Breast epithelium (tissue), 3 donors: ENCODE measurements at regions not wholly inside any gene's neighbourhood (a gene's known extent, or its start where the extent isn't known, plus 50 kb on each side); places are given as distances from the start of the nearest gene placed in this dataset.

Source experiments
- POLR2AphosphoS5 ChIP-seq, 3 donors: sonication (generic); formaldehyde crosslinking; IDR thresholded peaks; one replicate each; pipeline ENCODE4 v1.6.1; 2017; ENCODE audit warnings: antibody characterized with exemption in 3 of 3
- TF ChIP-seq, protein P1 (sequence below), 3 donors: fragments of 450-650 bp; IDR thresholded peaks; one replicate each; pipeline ENCODE4 v1.5.1; 2016 to 2017; ENCODE audit warnings: antibody characterized with exemption in 3 of 3, mild to moderate bottlenecking in 3 of 3, moderate library complexity in 3 of 3

DNA sequence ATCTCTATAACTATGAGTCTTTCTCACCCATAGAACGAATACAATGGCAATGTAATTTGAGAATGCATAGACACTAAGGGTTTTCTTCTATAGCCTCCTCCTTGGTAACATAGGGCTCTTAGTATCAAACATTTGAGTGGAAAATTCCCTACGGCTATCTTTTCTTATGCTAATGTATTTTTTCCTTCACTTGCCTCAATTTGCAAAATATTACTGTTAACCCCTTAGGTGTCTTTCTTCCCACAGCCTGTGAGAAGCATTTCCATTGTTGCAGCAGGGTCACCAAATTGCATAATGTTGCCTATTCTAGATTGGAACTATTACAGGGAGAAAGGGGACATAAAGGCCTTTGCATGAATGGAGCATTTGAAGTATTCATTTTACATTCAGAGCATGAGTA is 140.5 kb upstream of the RAPGEF2 start:
- TF ChIP-seq, protein P1, sequence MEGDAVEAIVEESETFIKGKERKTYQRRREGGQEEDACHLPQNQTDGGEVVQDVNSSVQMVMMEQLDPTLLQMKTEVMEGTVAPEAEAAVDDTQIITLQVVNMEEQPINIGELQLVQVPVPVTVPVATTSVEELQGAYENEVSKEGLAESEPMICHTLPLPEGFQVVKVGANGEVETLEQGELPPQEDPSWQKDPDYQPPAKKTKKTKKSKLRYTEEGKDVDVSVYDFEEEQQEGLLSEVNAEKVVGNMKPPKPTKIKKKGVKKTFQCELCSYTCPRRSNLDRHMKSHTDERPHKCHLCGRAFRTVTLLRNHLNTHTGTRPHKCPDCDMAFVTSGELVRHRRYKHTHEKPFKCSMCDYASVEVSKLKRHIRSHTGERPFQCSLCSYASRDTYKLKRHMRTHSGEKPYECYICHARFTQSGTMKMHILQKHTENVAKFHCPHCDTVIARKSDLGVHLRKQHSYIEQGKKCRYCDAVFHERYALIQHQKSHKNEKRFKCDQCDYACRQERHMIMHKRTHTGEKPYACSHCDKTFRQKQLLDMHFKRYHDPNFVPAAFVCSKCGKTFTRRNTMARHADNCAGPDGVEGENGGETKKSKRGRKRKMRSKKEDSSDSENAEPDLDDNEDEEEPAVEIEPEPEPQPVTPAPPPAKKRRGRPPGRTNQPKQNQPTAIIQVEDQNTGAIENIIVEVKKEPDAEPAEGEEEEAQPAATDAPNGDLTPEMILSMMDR (IDR thresholded peaks at IDR 0.05), result no peak
- no peak for TF ChIP-seq POLR2AphosphoS5 (IDR thresholded peaks at IDR 0.05)
